H1 (cell line): ENCODE measurements at regions not wholly inside any gene's neighbourhood (a gene's known extent, or its start where the extent isn't known, plus 50 kb on each side); places are given as distances from the start of the nearest gene placed in this dataset.

Experiments used
- ASH2L ChIP-seq: fragments of 200-600, 300-600 bp; sonication (generic); IDR thresholded peaks from one replicate; pipeline ENCODE4 v1.7.1; 2017; ENCODE audit warnings: low read length
- ATF3 ChIP-seq: IDR thresholded peaks from 2 replicates; pipeline ENCODE4 v1.6.1; 2011; ENCODE audit warnings: low read depth, mild to moderate bottlenecking, low read length; ENCODE audit not compliant: insufficient read depth
- CHD7 ChIP-seq: fragments of 300-600 bp; sonication (generic); IDR thresholded peaks from 2 replicates; pipeline ENCODE4 v1.7.1; 2012; ENCODE audit warnings: low read length, moderate library complexity, mild to moderate bottlenecking, inconsistent platforms; ENCODE audit not compliant: insufficient replicate concordance
- EP300 ChIP-seq, 2 experiments: IDR thresholded peaks; 1 replicate in 1 of 2; 2 replicates in 1 of 2; pipeline ENCODE4 v1.6.1; 2011 to 2012; ENCODE audit warnings: low read depth in 2 of 2, low read length in 2 of 2, mild to moderate bottlenecking in 2 of 2, borderline replicate concordance in 1 of 2, inconsistent platforms in 1 of 2, moderate library complexity in 1 of 2
- EZH2 ChIP-seq: fragments of 200-600 bp; sonication (generic); IDR thresholded peaks from 2 replicates; pipeline ENCODE4 v1.7.1; 2012; ENCODE audit warnings: low read depth, mild to moderate bottlenecking, moderate library complexity, low read length, inconsistent platforms; ENCODE audit not compliant: severe bottlenecking
- FOSL1 ChIP-seq: IDR thresholded peaks from 2 replicates; pipeline ENCODE4 v1.6.1; 2011; ENCODE audit warnings: mild to moderate bottlenecking, low read depth, low read length, moderate library complexity; ENCODE audit not compliant: insufficient read depth
- KDM4A ChIP-seq: IDR thresholded peaks from one replicate; pipeline ENCODE4 v1.7.1; 2012; ENCODE audit warnings: low read depth, mild to moderate bottlenecking, moderate library complexity, low read length, inconsistent platforms; ENCODE audit not compliant: severe bottlenecking
- SIN3A ChIP-seq, 2 experiments: IDR thresholded peaks in 1 of 2; conservative IDR thresholded peaks in 1 of 2; 2 replicates each; pipeline ENCODE4 v1.6.1; 2011 to 2012; ENCODE audit warnings: low read length in 2 of 2, improper control_type of control experiment in 1 of 2, low read depth in 1 of 2, mild to moderate bottlenecking in 1 of 2
- SUZ12 ChIP-seq: fragments of 200-600 bp; sonication (generic); IDR thresholded peaks from 2 replicates; pipeline ENCODE4 v1.6.1; 2012; ENCODE audit warnings: mild to moderate bottlenecking, inconsistent platforms, low read length, moderate library complexity, mixed read lengths
- TF ChIP-seq, protein P1 (sequence below): IDR thresholded peaks from 2 replicates; pipeline ENCODE4 v1.6.1; 2012; ENCODE audit warnings: inconsistent platforms

DNA sequence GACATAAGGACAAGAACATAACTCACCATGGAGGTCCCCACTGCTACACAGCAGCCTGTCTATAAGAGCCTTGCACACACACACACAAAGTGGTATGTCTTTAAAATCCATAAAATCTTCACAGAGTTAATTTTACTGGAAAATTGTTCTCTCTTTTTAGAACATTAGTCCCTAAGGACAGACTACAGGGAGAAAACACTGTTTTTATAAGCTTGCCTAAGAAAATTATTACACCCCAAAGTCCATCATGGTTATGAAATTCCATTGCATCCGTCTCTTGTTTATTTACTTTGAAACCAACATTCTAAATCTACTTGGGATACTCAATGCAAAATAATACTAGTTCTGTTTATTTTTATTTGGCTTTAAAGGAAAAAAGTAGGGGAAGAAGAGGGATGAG lies 197.4 kb downstream of the SETD4 start (continued):
- TF ChIP-seq CHD7 (no peak), EP300 (IDR thresholded peaks at IDR 0.05; ENCODE audit: borderline replicate concordance in 1 of 2, low read depth in 2 of 2, low read length in 2 of 2) (no peak), SIN3A (conservative IDR thresholded peaks at IDR 0.05 in 1 of 2, IDR thresholded peaks at IDR 0.05 in 1 of 2; ENCODE audit: low read depth in 1 of 2, low read length in 2 of 2) (no peak), SUZ12 (no peak), ATF3 (no peak), KDM4A (no peak), FOSL1 (no peak), EZH2 (no peak), ASH2L (no peak)
- TF ChIP-seq, protein P1, sequence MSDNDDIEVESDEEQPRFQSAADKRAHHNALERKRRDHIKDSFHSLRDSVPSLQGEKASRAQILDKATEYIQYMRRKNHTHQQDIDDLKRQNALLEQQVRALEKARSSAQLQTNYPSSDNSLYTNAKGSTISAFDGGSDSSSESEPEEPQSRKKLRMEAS: no peak
